ENCODE measurements at regions not wholly inside any gene's neighbourhood (a gene's known extent, or its start where the extent isn't known, plus 50 kb on each side); places are given as distances from the start of the nearest gene placed in this dataset.

- Histone ChIP-seq H3K27me3 (ENCODE audit: insufficient read depth, low read length) (no peaks in the 10 kb centered on the region), H3K27ac (ENCODE audit: low read depth, low read length, poor library complexity, severe bottlenecking) (no peak overlapping the region), H3K4me3 (ENCODE audit: low read depth, low read length, poor library complexity, severe bottlenecking) (no peak overlapping the region), H3K9ac (ENCODE audit: low read length) (no peak overlapping the region), H4K20me1 (ENCODE audit: insufficient read depth, low read length) (no peaks in the 10 kb centered on the region), H3K79me2 (ENCODE audit: insufficient read depth, low read length) (no peaks in the 10 kb centered on the region), H3K9me3 (ENCODE audit: low read length) (no peaks in the 10 kb centered on the region), H3K36me3 (ENCODE audit: insufficient read depth, low read length) (no peaks in the 10 kb centered on the region), H3K4me2 (ENCODE audit: low read length) (no peak overlapping the region), H3K9me2 (ENCODE audit: low read depth, low read length) (no peaks in the 10 kb centered on the region), H3F3A (ENCODE audit: insufficient read depth, low read length) (no peaks in the 10 kb centered on the region), H2AFZ (ENCODE audit: low read length) (no peak overlapping the region), H3K4me1 (ENCODE audit: insufficient read depth, low read length, severe bottlenecking) (no peaks in the 10 kb centered on the region)
- no peak for TF ChIP-seq EZH2 (IDR thresholded peaks at IDR 0.05; ENCODE audit: borderline replicate concordance, low read length)
- no peak for TF ChIP-seq CTCF (IDR thresholded peaks at IDR 0.05; ENCODE audit: low read length)
Observed at GRCh38 chr15:39075311-39075710, 505.6 kb upstream of the THBS1 start.

DNA sequence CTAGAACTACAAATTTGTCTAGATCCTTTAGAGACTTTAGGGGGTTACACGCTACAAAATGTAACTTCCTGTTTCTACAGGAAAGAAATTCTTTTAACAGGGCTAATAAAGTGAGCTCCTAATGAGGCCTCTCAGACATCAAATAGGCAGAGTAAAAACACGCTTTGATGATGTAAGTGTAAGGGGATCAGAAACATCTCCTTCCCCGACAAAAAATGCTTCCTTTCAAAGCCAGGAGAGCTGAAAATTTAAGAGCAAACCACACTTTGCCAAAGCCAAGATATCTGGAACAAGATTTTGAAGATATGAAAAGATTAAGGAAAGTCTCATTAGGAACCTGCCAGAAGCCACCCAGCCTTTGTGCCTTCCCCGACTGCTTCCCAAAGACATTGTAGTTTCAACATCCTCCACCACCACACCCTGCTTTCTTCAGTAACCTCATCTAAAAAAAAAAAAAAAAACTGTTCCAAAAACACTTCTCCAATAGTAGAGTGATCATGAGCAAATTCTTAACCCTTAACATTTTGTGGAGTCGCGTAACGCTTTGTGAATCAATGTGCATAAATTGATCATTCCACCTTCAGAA lies 505.0 kb upstream of the THBS1 start:
- Histone ChIP-seq H3K4me3 (ENCODE audit: low read depth, low read length, poor library complexity, severe bottlenecking) (no peak overlapping the region), H3K36me3 (ENCODE audit: insufficient read depth, low read length) (no peaks in the 10 kb centered on the region), H3K27me3 (ENCODE audit: insufficient read depth, low read length) (no peaks in the 10 kb centered on the region), H3K4me2 (ENCODE audit: low read length) (no peak overlapping the region), H3K9me3 (ENCODE audit: low read length) (no peaks in the 10 kb centered on the region), H3K9me2 (ENCODE audit: low read depth, low read length) (no peaks in the 10 kb centered on the region), H3F3A (ENCODE audit: insufficient read depth, low read length) (no peaks in the 10 kb centered on the region), H3K9ac (ENCODE audit: low read length) (no peak overlapping the region), H4K20me1 (ENCODE audit: insufficient read depth, low read length) (no peaks in the 10 kb centered on the region), H3K79me2 (ENCODE audit: insufficient read depth, low read length) (no peaks in the 10 kb centered on the region), H3K4me1 (ENCODE audit: insufficient read depth, low read length, severe bottlenecking) (no peaks in the 10 kb centered on the region), H3K27ac (ENCODE audit: low read depth, low read length, poor library complexity, severe bottlenecking) (no peak overlapping the region), H2AFZ (ENCODE audit: low read length) (no peak overlapping the region)
- no peak for TF ChIP-seq CTCF (IDR thresholded peaks at IDR 0.05; ENCODE audit: low read length)
- TF ChIP-seq EZH2 (IDR thresholded peaks at IDR 0.05; ENCODE audit: borderline replicate concordance, low read length): no peak

GRCh38 chr15:39078026-39078425 lies 502.9 kb upstream of the THBS1 start:
- no peaks in the 10 kb centered on the region for H3K27me3 ChIP-seq (ENCODE audit: insufficient read depth, low read length)
- no peaks in the 10 kb centered on the region for H3K4me1 ChIP-seq (ENCODE audit: insufficient read depth, low read length, severe bottlenecking)
- H3K9me3 ChIP-seq (ENCODE audit: low read length): no peaks in the 10 kb centered on the region
- no peaks in the 10 kb centered on the region for H3K36me3 ChIP-seq (ENCODE audit: insufficient read depth, low read length)
- H3K9me2 ChIP-seq (ENCODE audit: low read depth, low read length): no peaks in the 10 kb centered on the region
- H2AFZ ChIP-seq (ENCODE audit: low read length): no peak overlapping the region
- H3F3A ChIP-seq (ENCODE audit: insufficient read depth, low read length): no peaks in the 10 kb centered on the region
- TF ChIP-seq EZH2 (IDR thresholded peaks at IDR 0.05; ENCODE audit: borderline replicate concordance, low read length): no peak
- TF ChIP-seq CTCF (IDR thresholded peaks at IDR 0.05; ENCODE audit: low read length): no peak
- H3K79me2 ChIP-seq (ENCODE audit: insufficient read depth, low read length): no peaks in the 10 kb centered on the region
- no peak overlapping the region for H3K27ac ChIP-seq (ENCODE audit: low read depth, low read length, poor library complexity, severe bottlenecking)
- no peak overlapping the region for H3K9ac ChIP-seq (ENCODE audit: low read length)
- no peak overlapping the region for H3K4me3 ChIP-seq (ENCODE audit: low read depth, low read length, poor library complexity, severe bottlenecking)
- no peak overlapping the region for H3K4me2 ChIP-seq (ENCODE audit: low read length)
- H4K20me1 ChIP-seq (ENCODE audit: insufficient read depth, low read length): no peaks in the 10 kb centered on the region
